Dendritic cell treated with granulocyte-macrophage colony-stimulating factor and Interleukin-4, amounts not matched to agents 40 ng/mL and 50 ng/mL, for 4 days (primary cell): ENCODE measurements at regions not wholly inside any gene's neighbourhood (a gene's known extent, or its start where the extent isn't known, plus 50 kb on each side); places are given as distances from the start of the nearest gene placed in this dataset.

Experiments used
- H3K27ac Mint-ChIP-seq: one replicate; pipeline ENCODE4 v1.8.0; 2022; ENCODE audit warnings: mild to moderate bottlenecking, mixed read lengths
- H3K27me3 Mint-ChIP-seq: one replicate; pipeline ENCODE4 v1.8.0; 2022; ENCODE audit warnings: mild to moderate bottlenecking, mixed read lengths
- H3K36me3 Mint-ChIP-seq: one replicate; pipeline ENCODE4 v1.8.0; 2022; ENCODE audit warnings: low read depth, mixed read lengths
- H3K4me1 Mint-ChIP-seq: one replicate; pipeline ENCODE4 v1.8.0; 2022; ENCODE audit warnings: low read depth, mixed read lengths
- H3K4me3 Mint-ChIP-seq: one replicate; pipeline ENCODE4 v1.8.0; 2022; ENCODE audit warnings: mild to moderate bottlenecking, moderate library complexity, mixed read lengths
- H3K9me3 Mint-ChIP-seq: one replicate; pipeline ENCODE4 v1.8.0; 2022; ENCODE audit warnings: mixed read lengths
- intact Hi-C: fragments of 100-400 bp; cut with micrococcal nuclease; formaldehyde crosslinking; loops from one replicate; pipeline ENCODE4 v1.15.0; 2022

DNA sequence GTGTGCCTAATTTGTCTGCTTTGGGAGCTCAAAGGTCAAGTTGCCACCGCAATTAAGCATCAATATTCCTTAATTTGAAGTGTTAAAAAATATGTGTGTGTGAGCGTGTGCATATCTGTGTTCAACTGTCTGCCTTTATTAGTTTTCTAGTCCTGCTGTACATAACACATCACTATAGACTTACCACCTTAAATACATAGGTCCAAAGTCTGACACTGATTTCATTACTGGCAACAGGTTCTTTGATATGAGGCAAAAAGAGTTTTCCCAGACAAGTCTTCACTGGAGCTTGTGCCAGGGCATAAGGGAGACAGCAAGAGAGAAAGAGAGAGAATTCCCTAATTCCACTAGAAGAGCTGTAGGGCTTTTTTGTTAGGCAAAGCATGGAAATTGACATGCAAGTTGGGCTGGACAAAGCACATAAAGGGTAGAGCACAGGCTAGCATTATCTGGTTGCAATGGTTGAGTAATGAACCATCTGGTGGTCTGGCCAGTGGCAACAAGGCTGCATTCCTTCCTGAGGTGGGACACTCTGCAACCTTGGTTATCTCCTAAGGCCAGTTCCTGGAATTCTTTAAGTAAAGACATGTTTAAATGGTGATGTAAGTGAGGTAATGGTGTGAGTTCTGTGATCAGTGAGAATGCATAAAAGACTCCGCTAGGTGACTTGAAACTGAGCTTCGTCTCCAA is 457.2 kb upstream of the ADAMTS5 start:
- H3K9me3 Mint-ChIP-seq, result peaks cover 17% of the 10 kb centered on the region
- intact Hi-C loops, result no loop called here
- no peak overlapping the region for H3K27ac Mint-ChIP-seq
- H3K4me1 Mint-ChIP-seq, result no peaks in the 10 kb centered on the region
- no peaks in the 10 kb centered on the region for H3K27me3 Mint-ChIP-seq
- no peaks in the 10 kb centered on the region for H3K36me3 Mint-ChIP-seq
- H3K4me3 Mint-ChIP-seq, result no peak overlapping the region

DNA sequence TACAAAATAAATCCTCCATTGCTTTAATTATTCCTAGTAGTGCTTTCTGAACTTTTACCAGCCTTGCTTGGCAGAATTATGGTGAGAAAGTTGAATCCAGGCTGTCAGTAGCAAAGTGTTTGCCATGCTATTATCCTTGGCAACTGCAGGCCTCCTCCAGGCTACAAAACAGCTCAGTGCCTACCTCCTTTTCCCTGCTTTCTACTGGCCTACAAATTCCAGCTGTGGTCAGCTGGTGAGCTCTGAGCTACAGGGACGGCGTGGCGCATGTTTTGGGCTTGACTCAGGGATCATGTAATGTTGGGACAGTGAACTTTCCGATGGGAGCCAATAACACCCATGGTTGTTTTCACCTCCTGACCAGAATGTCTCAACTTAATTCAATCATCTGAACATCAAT is 456.1 kb upstream of the ADAMTS5 start:
- Mint-ChIP-seq H3K27ac (no peak overlapping the region), H3K9me3 (peaks cover 17% of the 10 kb centered on the region), H3K4me3 (no peak overlapping the region), H3K36me3 (no peaks in the 10 kb centered on the region), H3K27me3 (no peaks in the 10 kb centered on the region), H3K4me1 (no peaks in the 10 kb centered on the region)
- intact Hi-C loops, result no loop called here

DNA sequence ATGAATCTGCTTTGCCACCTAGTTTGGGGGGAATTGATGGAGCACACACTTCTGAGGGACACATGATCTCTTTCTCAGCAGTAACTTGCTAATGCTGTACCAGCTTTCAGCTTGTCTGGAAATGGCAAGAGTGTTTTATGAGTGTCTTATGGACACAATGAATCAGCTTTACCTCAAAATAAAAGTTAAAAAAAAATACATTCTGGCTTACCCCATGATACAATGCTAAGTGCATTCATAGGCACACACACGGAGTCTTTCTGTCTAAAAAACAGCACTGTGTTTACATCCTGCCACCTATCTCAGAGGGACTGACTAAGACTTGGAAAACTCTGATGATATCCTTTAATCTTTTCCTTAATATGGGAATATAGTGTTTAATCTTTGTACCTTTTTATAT is 455.5 kb upstream of the ADAMTS5 start:
- Mint-ChIP-seq H3K4me3 (no peak overlapping the region), H3K4me1 (no peaks in the 10 kb centered on the region), H3K9me3 (peaks cover 17% of the 10 kb centered on the region), H3K27ac (no peak overlapping the region), H3K27me3 (no peaks in the 10 kb centered on the region), H3K36me3 (no peaks in the 10 kb centered on the region)
- intact Hi-C loops, result no loop called here

DNA sequence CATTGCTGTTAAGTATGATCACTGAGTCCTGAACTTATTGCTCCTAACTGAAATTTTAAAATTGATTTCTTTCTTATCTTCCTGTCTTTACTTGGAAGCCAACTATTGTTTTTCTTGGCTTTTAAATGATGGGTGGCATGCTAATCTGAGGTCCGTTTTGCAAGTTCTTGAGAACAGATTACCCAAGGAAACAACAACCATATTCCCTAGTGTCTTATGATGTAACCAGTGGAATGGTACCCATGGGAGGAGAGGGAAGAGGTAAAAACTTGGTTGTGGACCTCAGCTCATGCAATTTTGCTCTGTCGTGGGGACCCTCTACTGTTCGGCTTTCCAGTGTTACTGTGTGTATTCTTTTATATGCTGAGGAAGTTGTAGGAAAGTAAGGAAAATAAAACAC is 454.8 kb upstream of the ADAMTS5 start:
- Mint-ChIP-seq H3K27ac (no peak overlapping the region), H3K36me3 (no peaks in the 10 kb centered on the region), H3K9me3 (peaks cover 24% of the 10 kb centered on the region), H3K4me1 (no peaks in the 10 kb centered on the region), H3K4me3 (no peak overlapping the region), H3K27me3 (no peaks in the 10 kb centered on the region)
- intact Hi-C loops, result no loop called here

DNA sequence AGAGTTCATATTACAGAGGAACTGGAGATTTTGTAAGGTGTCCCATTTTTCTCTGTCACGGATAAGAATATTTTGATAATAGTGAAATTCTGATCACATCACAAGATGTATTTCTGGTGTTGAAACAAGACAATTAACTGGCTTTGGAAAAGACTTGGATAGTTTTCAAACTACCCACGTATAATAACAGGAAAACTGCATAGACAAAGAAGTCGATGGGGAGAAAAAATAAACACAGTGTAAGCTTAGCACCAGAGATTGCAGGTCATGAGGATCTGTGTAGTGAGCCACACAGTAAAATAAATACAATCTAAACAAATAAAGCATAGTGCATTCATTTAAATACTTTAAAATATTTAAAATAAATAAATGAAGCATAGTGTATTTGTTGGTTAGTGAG is 452.3 kb upstream of the ADAMTS5 start:
- Mint-ChIP-seq H3K9me3 (peaks cover 11% of the 10 kb centered on the region), H3K4me1 (no peaks in the 10 kb centered on the region), H3K4me3 (no peak overlapping the region), H3K36me3 (no peaks in the 10 kb centered on the region), H3K27ac (no peak overlapping the region), H3K27me3 (no peaks in the 10 kb centered on the region)
- intact Hi-C loops, result no loop called here

DNA sequence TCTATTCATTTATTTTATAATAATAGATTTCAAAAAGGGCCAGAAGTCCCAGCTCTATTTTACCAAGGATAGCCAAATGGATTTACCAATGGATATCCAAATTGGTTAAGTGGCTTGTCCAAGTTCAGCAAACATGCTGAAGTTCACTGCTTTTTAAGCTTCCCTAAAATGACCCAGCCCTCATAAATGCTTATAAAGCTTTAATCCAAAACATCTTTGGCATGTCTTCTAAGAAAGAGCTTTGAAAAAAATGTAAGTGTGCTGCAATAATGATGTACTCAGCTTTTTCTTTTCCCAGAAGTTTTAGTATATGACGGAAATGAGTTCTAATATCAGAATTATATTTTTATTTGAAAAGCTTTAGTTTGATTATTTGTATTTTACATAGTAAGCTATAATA is 451.5 kb upstream of the ADAMTS5 start:
- intact Hi-C loops, result no loop called here
- Mint-ChIP-seq H3K36me3 (no peaks in the 10 kb centered on the region), H3K9me3 (peaks cover 8% of the 10 kb centered on the region), H3K27ac (no peak overlapping the region), H3K4me3 (no peak overlapping the region), H3K27me3 (no peaks in the 10 kb centered on the region), H3K4me1 (no peaks in the 10 kb centered on the region)

DNA sequence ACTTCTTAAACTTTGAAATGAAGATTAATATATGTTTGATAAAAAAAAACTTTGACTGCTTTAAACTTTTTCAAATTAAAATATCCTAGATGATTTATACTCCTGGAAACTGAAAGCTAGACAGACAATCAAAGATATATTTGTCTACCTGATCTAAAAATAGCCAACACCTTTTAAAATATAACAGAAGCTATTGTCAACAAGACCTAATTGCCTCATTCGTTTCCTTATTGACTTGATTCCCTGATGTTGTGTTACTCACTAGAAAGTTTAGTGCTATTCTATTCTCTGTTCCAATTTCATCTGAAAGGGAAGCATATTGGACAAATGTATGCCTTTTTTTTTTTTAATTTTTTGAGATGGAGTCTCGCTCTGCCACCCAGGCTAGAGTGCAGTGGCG is 445.6 kb upstream of the ADAMTS5 start:
- H3K27me3 Mint-ChIP-seq, result no peaks in the 10 kb centered on the region
- intact Hi-C loops, result no loop called here
- no peaks in the 10 kb centered on the region for H3K4me1 Mint-ChIP-seq
- no peaks in the 10 kb centered on the region for H3K36me3 Mint-ChIP-seq
- H3K9me3 Mint-ChIP-seq, result peaks cover 8% of the 10 kb centered on the region
- H3K4me3 Mint-ChIP-seq, result no peak overlapping the region
- no peak overlapping the region for H3K27ac Mint-ChIP-seq

DNA sequence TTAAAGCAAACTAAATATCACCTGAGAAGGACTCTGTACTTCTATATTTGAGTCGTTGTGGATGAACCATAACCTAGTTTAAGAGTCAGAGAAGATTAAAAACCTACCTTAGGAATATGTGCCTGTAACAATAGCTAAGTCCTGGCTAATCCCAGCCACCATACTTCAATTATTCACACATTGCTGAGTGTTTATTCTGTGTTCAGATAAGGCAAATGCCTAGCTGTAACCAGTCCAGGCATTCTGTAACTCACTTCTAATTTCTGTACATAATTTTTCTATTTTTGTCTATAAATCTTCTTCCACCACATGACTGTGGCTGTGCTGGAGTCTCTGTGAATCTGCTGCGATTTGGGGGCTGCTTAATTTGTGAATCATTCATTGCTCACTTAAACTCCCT is 441.9 kb upstream of the ADAMTS5 start:
- Mint-ChIP-seq H3K4me3 (no peak overlapping the region), H3K9me3 (peaks cover 6% of the 10 kb centered on the region), H3K36me3 (no peaks in the 10 kb centered on the region), H3K27me3 (no peaks in the 10 kb centered on the region), H3K27ac (no peak overlapping the region), H3K4me1 (no peaks in the 10 kb centered on the region)
- intact Hi-C loops, result no loop called here

DNA sequence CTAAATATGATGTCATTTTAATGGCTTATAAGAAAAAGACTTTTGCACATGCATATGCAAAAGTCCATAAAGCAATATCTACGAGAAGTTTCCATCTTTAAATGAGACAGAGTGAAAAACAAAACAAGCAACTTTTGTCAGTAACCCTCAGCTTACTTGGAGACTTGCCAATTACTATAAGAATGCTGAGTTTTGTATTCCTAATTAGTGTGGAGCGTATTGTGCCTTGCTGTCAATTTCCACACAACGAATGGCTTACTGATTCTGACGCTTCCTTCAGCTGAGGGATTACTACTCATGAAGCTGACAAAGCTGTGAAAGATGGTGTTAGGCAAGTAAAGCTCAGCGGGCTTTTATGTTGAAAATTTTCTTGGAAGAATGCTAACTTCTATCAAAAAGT is 440.4 kb upstream of the ADAMTS5 start:
- Mint-ChIP-seq H3K4me1 (no peaks in the 10 kb centered on the region), H3K4me3 (no peak overlapping the region), H3K36me3 (no peaks in the 10 kb centered on the region), H3K27ac (no peak overlapping the region), H3K27me3 (no peaks in the 10 kb centered on the region), H3K9me3 (peaks cover 6% of the 10 kb centered on the region)
- intact Hi-C loops, result no loop called here

DNA sequence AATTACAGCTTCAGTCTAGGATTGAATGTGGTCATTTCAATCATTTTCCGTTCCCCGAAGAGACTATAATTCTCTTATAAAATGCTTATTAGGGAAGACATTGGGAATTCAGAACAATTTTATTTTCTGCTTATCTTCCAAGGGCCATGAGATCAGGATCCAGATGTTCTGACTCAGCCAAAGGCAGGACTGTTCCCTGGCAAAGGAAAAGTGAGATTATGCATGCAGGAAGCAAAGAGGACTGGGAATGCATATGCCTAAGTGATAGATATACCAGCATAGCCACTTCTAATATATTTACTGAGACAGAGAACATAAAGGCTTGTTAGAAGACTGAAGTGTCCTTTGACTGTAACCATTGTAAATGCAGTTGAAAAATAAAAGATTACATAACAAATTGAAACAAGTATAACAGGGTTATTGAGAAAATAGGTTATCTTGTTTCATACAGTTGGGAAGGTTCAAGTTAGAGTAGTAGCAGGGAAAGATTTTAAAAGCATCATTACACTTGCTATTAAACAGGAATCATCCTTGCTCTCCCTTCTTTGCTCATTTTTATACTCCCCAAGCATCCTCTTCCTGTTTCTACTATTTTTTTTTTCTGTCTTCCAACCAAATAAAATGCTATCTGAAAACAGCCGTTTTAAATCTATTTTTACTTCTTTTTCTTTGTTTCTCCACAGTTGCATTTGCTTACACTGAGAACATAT is 439.6 kb upstream of the ADAMTS5 start:
- Mint-ChIP-seq H3K27ac (no peak overlapping the region), H3K4me3 (no peak overlapping the region), H3K4me1 (no peaks in the 10 kb centered on the region), H3K9me3 (peaks cover 6% of the 10 kb centered on the region), H3K27me3 (no peaks in the 10 kb centered on the region), H3K36me3 (no peaks in the 10 kb centered on the region)
- intact Hi-C loops, result no loop called here

DNA sequence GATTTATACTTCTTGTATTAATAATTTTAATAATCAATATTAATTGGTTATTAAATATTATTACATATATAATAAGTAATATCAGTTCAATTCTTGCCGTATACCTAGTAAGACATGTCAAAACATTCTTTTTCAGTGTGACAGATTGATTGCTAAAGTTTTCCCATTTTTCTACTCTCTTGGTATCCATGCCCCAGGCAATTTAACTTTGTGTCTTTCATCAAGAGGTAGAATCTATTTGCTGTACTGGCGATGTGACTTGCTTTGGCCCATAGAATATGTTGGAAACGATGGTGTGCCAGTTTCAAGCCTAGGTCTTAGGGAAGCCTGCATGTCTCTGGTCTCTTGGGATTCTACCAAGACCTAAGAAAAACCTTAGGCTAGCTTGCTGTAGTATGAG is 436.1 kb upstream of the ADAMTS5 start:
- Mint-ChIP-seq H3K27me3 (no peaks in the 10 kb centered on the region), H3K27ac (no peak overlapping the region), H3K4me1 (no peaks in the 10 kb centered on the region), H3K4me3 (no peak overlapping the region), H3K36me3 (no peaks in the 10 kb centered on the region), H3K9me3 (peaks cover 6% of the 10 kb centered on the region)
- intact Hi-C loops, result no loop called here

DNA sequence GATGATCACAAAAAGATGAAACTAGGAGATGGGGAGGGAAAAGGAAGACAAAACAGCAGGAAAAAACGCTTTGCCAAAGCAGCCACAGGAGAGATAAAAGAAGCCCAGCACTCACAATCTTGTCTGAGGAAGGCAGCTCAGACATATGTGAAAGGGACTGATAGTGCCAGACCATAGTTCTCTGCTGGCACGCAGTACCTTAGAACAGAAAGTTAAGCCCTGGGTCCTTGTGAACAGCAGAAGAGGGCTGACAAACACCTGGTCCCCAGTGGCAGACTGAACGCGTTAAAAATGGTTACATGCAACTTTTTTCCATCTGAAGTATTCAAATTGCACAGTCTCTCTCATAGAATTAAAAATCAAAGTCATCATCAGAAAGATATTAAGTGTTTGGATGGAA is 433.2 kb upstream of the ADAMTS5 start:
- Mint-ChIP-seq H3K27ac (no peak overlapping the region), H3K36me3 (no peaks in the 10 kb centered on the region), H3K9me3 (peaks cover 6% of the 10 kb centered on the region), H3K27me3 (no peaks in the 10 kb centered on the region), H3K4me3 (no peak overlapping the region), H3K4me1 (no peaks in the 10 kb centered on the region)
- intact Hi-C loops, result no loop called here

DNA sequence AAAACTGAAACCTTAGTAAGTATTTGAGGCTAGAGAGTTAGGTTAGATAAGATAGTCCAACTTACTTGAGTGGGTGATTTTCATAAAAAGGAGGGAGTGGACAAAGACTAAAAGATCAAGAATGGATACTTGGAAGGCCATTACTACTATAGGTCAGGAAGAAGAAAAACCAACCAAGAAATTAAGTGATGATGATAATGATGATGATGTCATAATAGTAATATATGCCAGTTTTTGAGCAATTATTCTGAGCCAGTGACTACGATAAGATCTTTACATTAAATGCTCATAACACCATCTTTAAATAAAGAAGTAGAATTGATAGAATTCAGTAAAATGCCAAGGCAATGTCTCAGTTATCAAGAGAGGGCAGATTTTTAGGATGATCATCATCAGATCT is 430.7 kb upstream of the ADAMTS5 start:
- Mint-ChIP-seq H3K27ac (no peak overlapping the region), H3K9me3 (peaks cover 5% of the 10 kb centered on the region), H3K4me3 (no peak overlapping the region), H3K4me1 (no peaks in the 10 kb centered on the region), H3K36me3 (no peaks in the 10 kb centered on the region), H3K27me3 (no peaks in the 10 kb centered on the region)
- intact Hi-C loops, result no loop called here

DNA sequence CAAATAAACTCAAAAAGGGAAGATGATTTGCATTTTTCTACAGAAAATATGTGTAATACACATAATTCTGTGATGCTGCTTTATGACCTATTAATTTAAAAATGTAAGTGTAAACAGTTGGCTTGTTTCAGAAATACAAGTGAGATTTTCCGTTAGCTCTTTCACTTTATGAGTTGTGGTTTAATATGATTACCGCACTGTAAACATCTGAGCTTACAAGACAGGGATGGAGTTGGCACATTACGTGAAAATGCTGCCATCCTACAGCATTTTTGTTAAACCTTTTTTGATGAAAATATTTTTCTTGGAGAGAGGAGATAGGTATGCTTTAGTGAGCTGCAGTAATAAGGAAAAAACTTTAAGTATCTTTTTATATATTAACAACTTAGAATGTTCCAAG is 426.8 kb upstream of the ADAMTS5 start:
- Mint-ChIP-seq H3K4me3 (no peak overlapping the region), H3K27me3 (no peaks in the 10 kb centered on the region), H3K36me3 (no peaks in the 10 kb centered on the region), H3K27ac (no peak overlapping the region), H3K9me3 (peaks cover 5% of the 10 kb centered on the region), H3K4me1 (no peaks in the 10 kb centered on the region)
- intact Hi-C loops, result no loop called here

DNA sequence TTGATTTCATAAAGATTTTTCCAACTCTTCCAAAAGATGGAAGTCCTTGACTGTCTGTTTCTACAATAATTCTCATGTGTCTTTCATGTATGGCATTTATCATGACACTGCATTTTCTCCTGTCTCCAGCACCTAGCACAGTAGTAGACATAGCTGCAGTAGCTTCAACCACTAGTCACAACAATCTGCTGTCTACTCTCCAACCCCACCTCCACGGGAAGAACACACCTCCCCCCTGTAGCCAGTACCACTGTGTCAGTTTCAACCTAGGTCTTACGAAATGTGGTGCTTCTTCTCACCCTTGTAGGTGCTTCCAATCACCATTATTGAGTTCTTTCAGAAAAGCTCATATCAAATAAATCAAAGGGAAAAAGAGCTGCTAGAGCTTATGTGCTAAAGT is 425.1 kb upstream of the ADAMTS5 start:
- Mint-ChIP-seq H3K4me3 (no peak overlapping the region), H3K27me3 (no peaks in the 10 kb centered on the region), H3K27ac (no peak overlapping the region), H3K36me3 (no peaks in the 10 kb centered on the region), H3K4me1 (no peaks in the 10 kb centered on the region), H3K9me3 (peaks cover 5% of the 10 kb centered on the region)
- intact Hi-C loops, result no loop called here
